ENCODE measurements at regions not wholly inside any gene's neighbourhood (a gene's known extent, or its start where the extent isn't known, plus 50 kb on each side); places are given as distances from the start of the nearest gene placed in this dataset.

GRCh38 chr19:31502536-31503170, 153.4 kb upstream of the TSHZ3 start:
- TF ChIP-seq SPI1 (IDR thresholded peaks at IDR 0.05; ENCODE audit: borderline replicate concordance, low read depth) (no peak), CTCF (IDR thresholded peaks at IDR 0.05; ENCODE audit: insufficient read depth, low read length) (no peak), POLR2AphosphoS5 (IDR thresholded peaks at IDR 0.05; ENCODE audit: low read depth) (no peak), REST (IDR thresholded peaks at IDR 0.05; ENCODE audit: insufficient replicate concordance, low read depth) (no peak), GABPA (IDR thresholded peaks at IDR 0.05; ENCODE audit: low read depth) (no peak)

Measured in HL-60 (cell line).